H1 (cell line): ENCODE measurements at regions not wholly inside any gene's neighbourhood (a gene's known extent, or its start where the extent isn't known, plus 50 kb on each side); places are given as distances from the start of the nearest gene placed in this dataset.

Experiments
- CTCF ChIA-PET: fragments of 300-600 bp; sonication (Branson Sonifier 250); formaldehyde crosslinking; loops from one replicate; lab custom pipeline; 2021; ENCODE audit not compliant: partially characterized antibody; lab: Charles Lee
- POLR2A ChIA-PET: fragments of 300-600 bp; sonication (Branson Sonifier 250); formaldehyde crosslinking; loops from one replicate; lab custom pipeline; 2021; ENCODE audit warnings: inconsistent platforms; ENCODE audit not compliant: partially characterized antibody; lab: Charles Lee
- DNase-seq, 2 experiments: peaks; one replicate each; pipeline versions ENCODE4 v3.0.0 to v3.0.0-alpha.2; 2010 to 2022; ENCODE audit warnings: low spot score in 2 of 2, low read depth in 1 of 2, mixed read lengths in 1 of 2
- FAIRE-seq: peaks from 2 replicates; lab custom pipeline; 2011; peaks lifted over from hg19 to GRCh38; lab: Jason Lieb, UNC
- H2AFZ ChIP-seq: 2 replicates; pipeline ENCODE4 v1.8.1; 2012; ENCODE audit warnings: low read length, inconsistent platforms
- H2AK5ac ChIP-seq: 2 replicates; pipeline ENCODE4 v1.6.1; 2013; ENCODE audit warnings: low read depth, low read length
- H2BK120ac ChIP-seq: replicated peaks from 2 replicates; pipeline ENCODE3; 2013; ENCODE audit warnings: low read depth, low read length, inconsistent platforms
- H2BK12ac ChIP-seq: 2 replicates; pipeline ENCODE4 v1.6.1; 2013; ENCODE audit warnings: low read depth, low read length
- H2BK15ac ChIP-seq: 2 replicates; pipeline ENCODE4 v1.6.1; 2013; ENCODE audit warnings: low read length
- H2BK20ac ChIP-seq: 2 replicates; pipeline ENCODE4 v1.6.1; 2013; ENCODE audit warnings: low read length
- H2BK5ac ChIP-seq: 2 replicates; pipeline ENCODE4 v1.6.1; 2013; ENCODE audit warnings: low read depth, low read length
- H3K14ac ChIP-seq: 2 replicates; pipeline ENCODE4 v1.6.1; 2013; ENCODE audit warnings: inconsistent platforms; ENCODE audit not compliant: insufficient read length
- H3K18ac ChIP-seq: 2 replicates; pipeline ENCODE4 v1.6.1; 2013; ENCODE audit warnings: low read length; ENCODE audit errors: extremely low read depth
- H3K23ac ChIP-seq: 2 replicates; pipeline ENCODE4 v1.6.1; 2013; ENCODE audit warnings: inconsistent platforms; ENCODE audit not compliant: insufficient read length
- H3K23me2 ChIP-seq: 2 replicates; pipeline ENCODE4 v1.6.1; 2013; ENCODE audit warnings: low read depth, low read length
- H3K27ac ChIP-seq: 2 replicates; pipeline ENCODE4 v1.6.1; 2011; ENCODE audit warnings: low read depth, low read length, inconsistent platforms
- H3K27me3 ChIP-seq, 4 experiments: replicated peaks in 1 of 4; 1 replicate in 1 of 4; 2 replicates in 3 of 4; pipeline versions ENCODE4 v1.6.1 to v1.8.1; 2011 to 2013; ENCODE audit warnings: low read length in 3 of 4, mild to moderate bottlenecking in 3 of 4, inconsistent platforms in 2 of 4, mixed read lengths in 2 of 4, moderate library complexity in 1 of 4; ENCODE audit not compliant: control insufficient read depth in 3 of 4, insufficient read depth in 3 of 4; ENCODE audit errors: extremely low read depth in 1 of 4
- H3K36me3 ChIP-seq, 4 experiments: 2 replicates each; pipeline versions ENCODE4 v1.6.1 to v1.8.1; 2011 to 2013; ENCODE audit warnings: mild to moderate bottlenecking in 4 of 4, low read length in 3 of 4, moderate library complexity in 2 of 4, control low read depth in 1 of 4, inconsistent platforms in 1 of 4; ENCODE audit not compliant: insufficient read depth in 4 of 4, control insufficient read depth in 2 of 4
- H3K4ac ChIP-seq: replicated peaks from 2 replicates; pipeline ENCODE3; 2013; ENCODE audit warnings: low read length, low read depth, mixed read lengths, inconsistent platforms; ENCODE audit not compliant: insufficient read length
- H3K4me1 ChIP-seq, 4 experiments: replicated peaks in 1 of 4; 1 replicate in 1 of 4; 2 replicates in 3 of 4; pipeline versions ENCODE4 v1.6.1 to v1.8.1; 2011 to 2013; ENCODE audit warnings: low read length in 3 of 4, inconsistent platforms in 2 of 4, mixed read lengths in 1 of 4; ENCODE audit not compliant: insufficient read depth in 4 of 4, control insufficient read depth in 3 of 4
- H3K4me2 ChIP-seq, 2 experiments: 2 replicates each; pipeline versions ENCODE4 v1.6.1 to v1.8.1; 2011 to 2013; ENCODE audit warnings: low read depth in 2 of 2, low read length in 2 of 2, control low read depth in 1 of 2, inconsistent platforms in 1 of 2, mild to moderate bottlenecking in 1 of 2; ENCODE audit not compliant: insufficient read depth in 1 of 2
- H3K4me3 ChIP-seq, 4 experiments: fragments of 200-600, 300-600 bp in 1 of 4; sonication (generic), shearing (Covaris generic), sonication (Bioruptor Twin) in 1 of 4; 2 replicates each; pipeline versions ENCODE4 v1.5.1 to v1.8.1; 2011 to 2016; ENCODE audit warnings: low read length in 4 of 4, low read depth in 3 of 4, control low read depth in 2 of 4, inconsistent platforms in 2 of 4, mild to moderate bottlenecking in 2 of 4, mixed read lengths in 1 of 4, moderate library complexity in 1 of 4; ENCODE audit not compliant: insufficient read depth in 2 of 4; ENCODE audit errors: extremely low read depth in 1 of 4
- H3K56ac ChIP-seq: replicated peaks from 2 replicates; pipeline ENCODE3; 2013; ENCODE audit warnings: low read depth, mild to moderate bottlenecking, mixed read lengths, low read length, inconsistent platforms; ENCODE audit not compliant: insufficient read length
- H3K79me1 ChIP-seq: 2 replicates; pipeline ENCODE4 v1.6.1; 2013; ENCODE audit warnings: low read depth, low read length, control low read depth
- H3K79me2 ChIP-seq, 2 experiments: 2 replicates each; pipeline versions ENCODE4 v1.6.1 to v1.8.1; 2012 to 2013; ENCODE audit warnings: low read length in 2 of 2, mild to moderate bottlenecking in 2 of 2, inconsistent platforms in 1 of 2; ENCODE audit not compliant: insufficient read depth in 2 of 2, control insufficient read depth in 1 of 2
- H3K9ac ChIP-seq, 4 experiments: replicated peaks in 1 of 4; 1 replicate in 1 of 4; 2 replicates in 3 of 4; pipeline versions ENCODE4 v1.6.1 to v1.8.1; 2011 to 2013; ENCODE audit warnings: low read depth in 3 of 4, low read length in 3 of 4, control low read depth in 2 of 4, mild to moderate bottlenecking in 2 of 4, moderate library complexity in 2 of 4, inconsistent platforms in 1 of 4; ENCODE audit errors: extremely low read depth in 1 of 4
- H3K9me3 ChIP-seq, 2 experiments: 2 replicates each; pipeline versions ENCODE4 v1.6.1 to v1.8.1; 2012 to 2013; ENCODE audit warnings: mild to moderate bottlenecking in 2 of 2, moderate library complexity in 2 of 2, control low read depth in 1 of 2, inconsistent platforms in 1 of 2, low read depth in 1 of 2, low read length in 1 of 2, mixed read lengths in 1 of 2; ENCODE audit not compliant: insufficient read depth in 2 of 2
- H4K20me1 ChIP-seq, 2 experiments: replicated peaks in 1 of 2; 2 replicates each; pipeline versions ENCODE3 to v1.8.1; 2011 to 2013; ENCODE audit warnings: inconsistent platforms in 2 of 2, low read length in 2 of 2, mild to moderate bottlenecking in 1 of 2; ENCODE audit not compliant: insufficient read depth in 2 of 2, control insufficient read depth in 1 of 2
- H4K5ac ChIP-seq: 2 replicates; pipeline ENCODE4 v1.6.1; 2013; ENCODE audit warnings: low read length, low read depth, mixed read lengths, inconsistent platforms; ENCODE audit not compliant: insufficient read length
- H4K8ac ChIP-seq: 2 replicates; pipeline ENCODE4 v1.8.0; 2013; ENCODE audit warnings: mild to moderate bottlenecking, moderate library complexity, low read length, inconsistent platforms; ENCODE audit not compliant: insufficient read depth; ENCODE audit errors: extremely low read depth
- H4K91ac ChIP-seq: replicated peaks from 2 replicates; pipeline ENCODE3; 2013; ENCODE audit warnings: low read length, mixed read lengths, inconsistent platforms; ENCODE audit not compliant: insufficient read length
- ATF2 ChIP-seq: IDR thresholded peaks from 2 replicates; pipeline ENCODE4 v1.6.1; 2012; ENCODE audit warnings: low read length, inconsistent platforms
- BRCA1 ChIP-seq: IDR thresholded peaks from 2 replicates; pipeline ENCODE4 v1.6.1; 2012; ENCODE audit warnings: low read depth, low read length, improper control_type of control experiment
- CHD2 ChIP-seq: IDR thresholded peaks from 2 replicates; pipeline ENCODE4 v1.6.1; 2012; ENCODE audit warnings: low read length, improper control_type of control experiment
- GTF2F1 ChIP-seq: IDR thresholded peaks from 2 replicates; pipeline ENCODE4 v1.6.1; 2012; ENCODE audit warnings: low read depth, low read length, improper control_type of control experiment, borderline replicate concordance
- HDAC2 ChIP-seq, 2 experiments: fragments of 300-600 bp in 1 of 2; sonication (generic) in 1 of 2; IDR thresholded peaks; 2 replicates each; pipeline ENCODE4 v1.6.1; 2011 to 2012; ENCODE audit warnings: low read depth in 2 of 2, low read length in 2 of 2, mild to moderate bottlenecking in 2 of 2, moderate library complexity in 2 of 2, borderline replicate concordance in 1 of 2, inconsistent platforms in 1 of 2
- KDM5A ChIP-seq: fragments of 200-600 bp; IDR thresholded peaks from 2 replicates; pipeline ENCODE4 v1.7.1; 2012; ENCODE audit warnings: mild to moderate bottlenecking, low read length, inconsistent platforms, mixed read lengths
- SAP30 ChIP-seq: fragments of 300-600 bp; sonication (generic); IDR thresholded peaks from 2 replicates; pipeline ENCODE4 v1.7.1; 2012; ENCODE audit warnings: low read length, moderate library complexity, mild to moderate bottlenecking, inconsistent platforms; ENCODE audit not compliant: insufficient read depth, insufficient replicate concordance
- SIN3A ChIP-seq, 2 experiments: IDR thresholded peaks in 1 of 2; conservative IDR thresholded peaks in 1 of 2; 2 replicates each; pipeline ENCODE4 v1.6.1; 2011 to 2012; ENCODE audit warnings: low read length in 2 of 2, improper control_type of control experiment in 1 of 2, low read depth in 1 of 2, mild to moderate bottlenecking in 1 of 2
- TAF1 ChIP-seq: IDR thresholded peaks from 2 replicates; pipeline ENCODE4 v1.6.1; 2011; ENCODE audit warnings: mild to moderate bottlenecking, low read depth, low read length
- TBP ChIP-seq: IDR thresholded peaks from 2 replicates; pipeline ENCODE4 v1.6.1; 2011; ENCODE audit warnings: low read depth, low read length, improper control_type of control experiment
- ZNF274 ChIP-seq: IDR thresholded peaks from 2 replicates; pipeline ENCODE4 v1.7.0; 2012; ENCODE audit warnings: low read length, borderline replicate concordance; ENCODE audit errors: extremely low read depth
- whole genome bisulfite sequencing, 2 experiments: shearing (Covaris generic) in 1 of 2; methylation state at CpG; one replicate each; pipeline versions ENCODE4 v1.1.6 to v1.1.7; 2013 to 2015; ENCODE audit warnings: low lambda C conversion rate in 2 of 2, mixed read lengths in 2 of 2, inconsistent platforms in 1 of 2, low coverage in 1 of 2, missing lambda C conversion rate in 1 of 2; ENCODE audit not compliant: insufficient replicate concordance in 2 of 2, insufficient coverage in 1 of 2, insufficient read length in 1 of 2; ENCODE audit errors: extremely low coverage in 1 of 2, missing lambda C conversion rate in 1 of 2; 5-methylcytosine and 5-hydroxymethylcytosine counted together

GRCh38 chr3:87576752-87577151 is 300.4 kb upstream of the POU1F1 start:
- TF ChIP-seq TAF1 (no peak), CHD2 (no peak), GTF2F1 (no peak), HDAC2 (IDR thresholded peaks at IDR 0.05; ENCODE audit: borderline replicate concordance in 1 of 2, low read depth in 2 of 2, low read length in 2 of 2) (no peak), BRCA1 (no peak), TBP (no peak), KDM5A (no peak), ZNF274 (no peak), ATF2 (no peak), SIN3A (conservative IDR thresholded peaks at IDR 0.05 in 1 of 2, IDR thresholded peaks at IDR 0.05 in 1 of 2; ENCODE audit: low read depth in 1 of 2, low read length in 2 of 2) (no peak), SAP30 (no peak)
- TF ChIP-seq, all 59 proteins: peak for 0
- no peaks in the 10 kb centered on the region for H3K79me1 ChIP-seq
- no peak for DNase-seq
- no peak overlapping the region for H2BK12ac ChIP-seq
- 81% methylated on average over 4 of the region's 4 CpGs; no CpG with 5 or more reads in 1 of the 2 experiments for WGBS, 2 experiments
- H4K5ac ChIP-seq, result no peak overlapping the region
- no peak for FAIRE-seq
- no peak overlapping the region for H2BK15ac ChIP-seq
- H3K9ac ChIP-seq, result no peak overlapping the region
- no peaks in the 10 kb centered on the region for H3K36me3 ChIP-seq
- H4K8ac ChIP-seq, result no peak overlapping the region
- H4K91ac ChIP-seq, result no peak overlapping the region
- no peak overlapping the region for H2BK120ac ChIP-seq
- no peak overlapping the region for H3K4ac ChIP-seq
- POLR2A ChIA-PET, result no interaction called here
- no peaks in the 10 kb centered on the region for H4K20me1 ChIP-seq
- H2BK20ac ChIP-seq, result no peak overlapping the region
- no peak overlapping the region for H3K27ac ChIP-seq
- no peak overlapping the region for H2AK5ac ChIP-seq
- H3K79me2 ChIP-seq, result no peaks in the 10 kb centered on the region
- no peak overlapping the region for H3K4me2 ChIP-seq
- H3K56ac ChIP-seq, result no peak overlapping the region
- peaks cover 0 to 3% (median 0%) of the 10 kb centered on the region in 4 experiments; a peak in 1 of 7 replicates for H3K4me1 ChIP-seq
- H3K18ac ChIP-seq, result no peak overlapping the region
- no peak overlapping the region for H3K23ac ChIP-seq
- no peaks in the 10 kb centered on the region for H3K23me2 ChIP-seq
- no peak overlapping the region for H3K4me3 ChIP-seq
- H3K9me3 ChIP-seq, result no peaks in the 10 kb centered on the region
- H3K27me3 ChIP-seq, result no peaks in the 10 kb centered on the region
- H2BK5ac ChIP-seq, result no peak overlapping the region
- CTCF ChIA-PET, result no interaction called here
- no peak overlapping the region for H3K14ac ChIP-seq
- no peak overlapping the region for H2AFZ ChIP-seq
